T-helper 1 cell treated with Interleukin-12 subunit alpha and Interleukin-12 subunit beta and Interleukin-4 antibody, amounts not matched to agents 30 μg/mL and 1 μg/mL, for 36 hours (primary cell): ENCODE measurements at regions not wholly inside any gene's neighbourhood (a gene's known extent, or its start where the extent isn't known, plus 50 kb on each side); places are given as distances from the start of the nearest gene placed in this dataset.

Source experiments
- H3K27ac Mint-ChIP-seq: one replicate; pipeline ENCODE4 v1.8.0; 2021; ENCODE audit warnings: mild to moderate bottlenecking, mixed read lengths
- H3K27me3 Mint-ChIP-seq: one replicate; pipeline ENCODE4 v1.8.0; 2021; ENCODE audit warnings: low read depth, mixed read lengths
- H3K36me3 Mint-ChIP-seq: one replicate; pipeline ENCODE4 v1.8.0; 2021; ENCODE audit warnings: low read depth, mixed read lengths
- H3K4me1 Mint-ChIP-seq: one replicate; pipeline ENCODE4 v1.8.0; 2021; ENCODE audit warnings: low read depth, mixed read lengths
- H3K4me3 Mint-ChIP-seq: one replicate; pipeline ENCODE4 v1.8.0; 2021; ENCODE audit warnings: mild to moderate bottlenecking, moderate library complexity, mixed read lengths
- H3K9me3 Mint-ChIP-seq: one replicate; pipeline ENCODE4 v1.8.0; 2021; ENCODE audit warnings: mixed read lengths

DNA sequence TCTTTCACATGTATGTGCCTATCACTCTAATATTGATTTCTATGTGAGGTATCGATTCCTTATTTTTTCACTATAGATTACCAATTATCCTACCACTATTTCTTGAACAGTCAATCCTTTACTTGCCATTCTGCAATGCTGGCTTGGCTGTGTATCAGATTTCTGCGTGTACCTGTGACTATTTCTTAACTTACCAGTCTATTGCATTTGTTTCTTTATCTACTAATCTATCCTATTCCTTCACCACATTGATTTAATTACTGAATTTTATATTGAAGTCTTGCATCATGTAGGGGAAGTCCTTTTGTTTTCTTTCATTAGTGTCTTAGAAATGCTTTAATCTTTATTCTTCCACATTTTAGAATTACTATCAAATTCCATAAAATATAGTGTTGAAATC lies 684.8 kb downstream of the LRRC70 start:
- no peak overlapping the region for H3K27ac Mint-ChIP-seq
- no peaks in the 10 kb centered on the region for H3K36me3 Mint-ChIP-seq
- no peaks in the 10 kb centered on the region for H3K9me3 Mint-ChIP-seq

DNA sequence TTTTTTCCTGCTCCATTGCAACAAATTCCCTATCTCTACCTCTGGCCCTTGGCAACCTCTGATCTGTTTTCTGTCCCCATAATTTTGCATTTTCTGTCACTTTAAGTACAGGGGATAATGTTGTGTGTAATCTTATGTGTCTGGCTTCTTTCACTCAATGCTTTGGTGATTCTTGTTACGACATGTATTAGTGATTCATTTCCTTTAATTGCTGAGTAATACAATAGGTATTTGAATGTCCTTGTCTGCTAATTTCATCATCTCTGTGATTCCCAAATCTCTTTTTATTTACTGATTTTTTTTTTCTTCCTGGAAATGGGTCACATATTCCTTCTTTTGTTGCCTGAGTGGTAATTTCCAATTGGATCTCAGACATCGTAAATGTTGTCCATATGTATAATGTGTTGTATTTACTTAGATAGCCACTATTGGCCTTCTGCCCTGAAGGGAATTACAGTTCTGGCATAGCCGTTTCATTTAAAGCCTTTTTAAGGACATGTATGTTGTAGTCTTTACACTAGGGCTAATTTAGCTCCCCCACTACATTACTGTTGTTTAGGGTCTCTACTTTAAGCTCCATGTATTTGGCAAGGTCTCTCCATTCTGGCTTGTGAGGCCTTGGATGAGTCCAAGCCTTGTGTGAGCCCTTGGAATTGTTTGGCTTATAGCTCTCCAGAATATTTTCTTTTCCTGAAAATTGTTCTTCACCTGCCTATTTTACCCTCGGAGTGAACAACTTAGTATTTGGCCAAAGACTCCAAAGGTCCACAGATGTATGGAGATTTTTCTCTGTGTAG lies 683.8 kb downstream of the LRRC70 start:
- no peaks in the 10 kb centered on the region for H3K4me1 Mint-ChIP-seq
- no peaks in the 10 kb centered on the region for H3K9me3 Mint-ChIP-seq
- H3K27me3 Mint-ChIP-seq, result no peaks in the 10 kb centered on the region
- H3K4me3 Mint-ChIP-seq, result no peak overlapping the region
- no peaks in the 10 kb centered on the region for H3K36me3 Mint-ChIP-seq
- no peak overlapping the region for H3K27ac Mint-ChIP-seq

More for the DNA sequence above, 684.8 kb downstream of the LRRC70 start:
- no peak overlapping the region for H3K4me3 Mint-ChIP-seq
- no peaks in the 10 kb centered on the region for H3K4me1 Mint-ChIP-seq
- H3K27me3 Mint-ChIP-seq, result no peaks in the 10 kb centered on the region

DNA sequence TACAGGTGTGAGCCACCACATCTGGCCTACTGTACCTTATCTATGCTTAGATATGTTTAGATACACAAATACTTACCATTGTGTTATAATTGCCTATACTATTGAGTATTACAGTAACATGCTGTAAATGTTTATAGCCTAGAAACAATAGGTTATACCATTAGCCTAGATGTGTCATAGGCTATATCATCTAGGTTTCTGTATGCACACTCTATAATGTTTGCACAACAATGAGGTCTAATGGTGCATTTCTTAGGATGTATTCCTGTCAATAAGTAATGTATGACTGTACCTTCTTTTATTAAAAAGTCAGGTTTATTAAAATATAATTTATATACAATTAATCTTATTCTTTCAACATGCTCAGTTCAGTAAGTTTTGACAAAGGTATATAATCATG lies 683.1 kb downstream of the LRRC70 start:
- Mint-ChIP-seq H3K27ac (no peak overlapping the region), H3K4me3 (no peak overlapping the region), H3K9me3 (no peaks in the 10 kb centered on the region), H3K27me3 (no peaks in the 10 kb centered on the region), H3K36me3 (no peaks in the 10 kb centered on the region), H3K4me1 (no peaks in the 10 kb centered on the region)

DNA sequence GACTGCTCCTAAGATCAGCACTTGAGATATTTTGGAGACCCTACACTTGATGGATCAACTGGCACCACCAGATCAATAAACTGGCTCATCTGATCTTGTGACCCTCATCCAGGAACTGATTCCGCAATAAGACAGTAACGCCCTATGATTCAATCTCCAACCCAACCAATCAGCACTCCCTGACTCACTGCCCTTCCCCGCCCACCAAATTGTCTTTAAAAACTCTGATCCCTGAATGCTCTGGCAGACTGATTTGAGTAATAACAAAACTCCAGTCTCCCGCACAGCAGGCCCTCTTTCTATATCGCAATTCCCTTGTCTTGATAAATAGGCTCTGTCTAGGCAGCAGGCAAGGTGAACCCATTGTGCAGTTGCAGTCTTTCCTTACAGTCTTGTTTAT lies 677.0 kb downstream of the LRRC70 start:
- no peaks in the 10 kb centered on the region for H3K36me3 Mint-ChIP-seq
- no peaks in the 10 kb centered on the region for H3K9me3 Mint-ChIP-seq
- H3K4me3 Mint-ChIP-seq, result no peak overlapping the region
- no peak overlapping the region for H3K27ac Mint-ChIP-seq
- no peaks in the 10 kb centered on the region for H3K4me1 Mint-ChIP-seq
- no peaks in the 10 kb centered on the region for H3K27me3 Mint-ChIP-seq

DNA sequence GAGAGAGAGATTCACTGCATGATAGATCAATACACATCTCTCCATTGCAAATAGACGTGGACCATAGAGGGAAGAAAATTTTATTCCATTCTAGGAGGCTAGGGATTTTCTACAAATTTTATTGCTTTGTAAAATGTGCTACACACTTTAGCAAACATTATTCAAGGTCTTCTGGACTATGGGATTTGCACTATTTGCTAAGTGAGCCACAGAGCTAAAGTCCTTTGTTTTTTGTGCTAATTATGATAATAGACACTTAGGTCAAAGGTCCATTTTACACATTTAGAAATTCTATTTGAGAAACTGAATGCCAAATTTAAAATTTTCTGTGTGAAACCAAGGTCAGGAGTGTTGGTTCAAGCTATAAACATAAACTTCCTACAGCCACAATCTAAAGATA lies 672.3 kb downstream of the LRRC70 start:
- H3K36me3 Mint-ChIP-seq, result no peaks in the 10 kb centered on the region
- H3K27ac Mint-ChIP-seq, result no peak overlapping the region
- no peak overlapping the region for H3K4me3 Mint-ChIP-seq
- H3K4me1 Mint-ChIP-seq, result no peaks in the 10 kb centered on the region
- no peaks in the 10 kb centered on the region for H3K27me3 Mint-ChIP-seq
- no peaks in the 10 kb centered on the region for H3K9me3 Mint-ChIP-seq

DNA sequence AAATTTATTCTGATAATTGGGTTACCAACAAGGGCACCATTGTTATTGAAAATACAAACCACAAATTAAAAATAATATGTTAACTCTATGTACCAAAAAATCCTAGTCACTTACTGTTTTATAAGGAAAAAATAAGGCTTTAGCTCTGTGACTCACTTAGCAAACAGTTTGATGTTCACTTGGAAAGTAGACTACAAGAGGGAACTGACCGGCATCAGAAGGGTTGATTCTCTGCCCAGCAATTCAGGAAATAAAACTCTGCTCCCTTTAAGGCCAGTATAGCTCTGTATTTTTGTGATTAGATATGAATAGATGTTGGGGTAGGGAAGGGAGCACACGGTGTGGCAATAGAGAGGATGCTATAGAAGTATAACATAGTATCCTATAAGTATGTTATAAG lies 671.3 kb downstream of the LRRC70 start:
- Mint-ChIP-seq H3K4me3 (no peak overlapping the region), H3K36me3 (no peaks in the 10 kb centered on the region), H3K27me3 (no peaks in the 10 kb centered on the region), H3K4me1 (no peaks in the 10 kb centered on the region), H3K27ac (no peak overlapping the region), H3K9me3 (no peaks in the 10 kb centered on the region)

DNA sequence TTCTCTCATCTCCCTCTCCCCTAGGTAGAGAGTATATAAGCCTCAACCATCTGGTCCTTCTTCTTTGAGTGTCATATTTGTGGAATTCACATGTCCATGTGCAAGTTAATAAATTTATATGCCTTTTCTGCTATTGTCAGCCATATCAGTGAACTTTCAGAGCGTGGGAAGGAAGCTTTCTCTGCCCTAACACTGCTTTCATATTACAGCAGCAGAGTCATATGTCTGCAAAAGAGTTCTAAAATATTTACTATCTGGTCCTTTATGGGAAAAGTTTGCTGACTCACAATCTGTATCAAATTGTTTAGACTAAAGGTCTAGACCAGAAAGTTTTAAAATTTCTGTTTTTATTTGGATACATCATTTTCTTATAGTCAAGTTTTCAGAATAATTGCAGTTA lies 669.0 kb downstream of the LRRC70 start:
- Mint-ChIP-seq H3K27ac (no peak overlapping the region), H3K9me3 (no peaks in the 10 kb centered on the region), H3K27me3 (no peaks in the 10 kb centered on the region), H3K4me1 (no peaks in the 10 kb centered on the region), H3K36me3 (no peaks in the 10 kb centered on the region), H3K4me3 (no peak overlapping the region)

DNA sequence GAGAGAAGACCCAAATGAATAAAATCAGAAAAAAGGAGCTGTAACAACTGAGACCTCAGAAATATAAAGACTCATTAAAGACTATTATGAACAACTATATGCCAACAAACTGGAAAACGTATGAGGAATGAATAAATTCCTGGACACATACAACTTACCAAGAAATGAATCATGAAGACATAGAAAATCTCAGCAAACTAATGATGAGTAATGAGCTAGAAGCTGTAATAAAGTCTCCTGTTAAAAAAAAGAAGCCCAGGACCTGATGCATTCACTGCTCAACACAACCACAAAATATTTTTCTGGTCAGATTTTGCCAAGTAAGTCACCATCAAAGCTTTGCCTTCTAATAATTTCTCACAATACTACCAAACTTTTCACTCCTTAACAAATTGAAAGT lies 666.7 kb downstream of the LRRC70 start:
- Mint-ChIP-seq H3K27me3 (no peaks in the 10 kb centered on the region), H3K4me3 (no peak overlapping the region), H3K9me3 (peaks cover 1% of the 10 kb centered on the region), H3K4me1 (no peaks in the 10 kb centered on the region), H3K36me3 (no peaks in the 10 kb centered on the region), H3K27ac (no peak overlapping the region)

DNA sequence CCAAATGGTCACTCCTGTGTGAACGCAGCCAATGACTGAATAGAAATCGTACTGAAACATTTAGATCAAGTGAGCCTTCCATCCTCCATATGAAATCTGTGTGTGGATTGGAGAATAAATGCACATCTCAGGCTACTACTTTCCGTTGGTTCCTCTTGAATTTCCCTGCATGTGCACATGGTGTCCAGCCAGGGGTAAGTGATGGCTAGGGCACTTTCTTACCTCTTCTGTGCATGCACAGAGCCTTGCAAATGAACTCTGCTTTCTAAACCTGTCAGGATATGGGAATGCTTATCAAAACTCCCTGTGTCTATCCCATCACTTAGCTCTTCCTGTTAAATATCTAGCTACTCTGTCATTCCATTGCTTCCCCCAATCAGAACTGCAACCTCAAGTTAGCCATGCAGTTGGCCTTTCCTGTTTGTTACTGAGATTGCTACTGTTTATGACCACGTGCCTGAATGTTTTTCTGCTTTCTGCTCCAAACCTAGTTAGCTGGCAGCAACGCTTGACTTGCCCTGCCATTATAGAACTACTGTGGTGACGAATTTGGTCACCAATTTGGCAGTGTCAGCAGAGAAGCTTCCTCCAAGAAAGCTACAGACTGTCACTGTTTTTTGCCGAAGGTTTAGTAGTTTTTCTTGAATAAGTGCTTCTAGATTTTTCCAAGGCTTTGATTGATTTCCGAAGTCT lies 661.6 kb downstream of the LRRC70 start:
- peaks cover 4% of the 10 kb centered on the region for H3K9me3 Mint-ChIP-seq
- H3K4me3 Mint-ChIP-seq, result no peak overlapping the region
- H3K27me3 Mint-ChIP-seq, result no peaks in the 10 kb centered on the region
- H3K36me3 Mint-ChIP-seq, result no peaks in the 10 kb centered on the region
- H3K4me1 Mint-ChIP-seq, result no peaks in the 10 kb centered on the region
- no peak overlapping the region for H3K27ac Mint-ChIP-seq

DNA sequence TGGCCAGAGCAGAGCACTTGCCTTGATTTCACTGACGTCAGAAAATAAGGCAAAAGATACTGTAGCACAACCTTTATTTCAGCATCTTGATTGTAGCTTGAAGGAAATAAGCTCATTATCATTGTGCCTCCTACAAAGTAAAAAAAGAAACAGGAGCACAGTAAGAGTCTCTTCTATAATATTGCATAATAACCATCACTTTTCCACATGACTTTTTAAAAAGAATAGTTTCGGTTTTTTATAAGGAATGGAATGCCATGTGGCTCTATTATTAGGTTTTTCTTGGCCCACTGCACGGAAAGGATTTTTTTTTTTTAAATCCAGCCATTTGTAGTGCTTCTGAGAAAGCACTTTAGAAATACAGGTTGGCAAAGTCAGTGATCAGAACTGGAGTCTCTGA lies 655.3 kb downstream of the LRRC70 start:
- Mint-ChIP-seq H3K4me1 (no peaks in the 10 kb centered on the region), H3K9me3 (peaks cover 3% of the 10 kb centered on the region), H3K27me3 (no peaks in the 10 kb centered on the region), H3K4me3 (no peak overlapping the region), H3K36me3 (no peaks in the 10 kb centered on the region), H3K27ac (no peak overlapping the region)

DNA sequence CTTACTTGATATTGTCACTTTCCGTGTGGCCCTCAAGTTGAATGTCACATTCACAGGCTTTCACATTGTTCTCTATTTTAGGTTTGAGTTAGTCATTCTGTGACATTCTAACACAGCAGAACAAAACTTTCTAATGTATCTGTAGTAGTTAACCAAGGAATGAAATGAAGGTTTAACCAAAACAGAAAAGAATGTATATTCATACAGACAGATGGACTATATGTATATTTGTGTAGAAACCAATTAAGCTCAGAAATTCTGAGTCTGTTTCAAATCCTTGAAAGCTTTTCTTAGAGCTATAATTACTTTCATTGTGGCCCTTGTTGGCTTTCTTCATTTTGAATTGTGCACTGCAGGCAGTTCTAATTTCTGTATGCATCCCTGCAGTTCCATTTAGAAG lies 654.7 kb downstream of the LRRC70 start:
- no peaks in the 10 kb centered on the region for H3K36me3 Mint-ChIP-seq
- no peak overlapping the region for H3K4me3 Mint-ChIP-seq
- no peaks in the 10 kb centered on the region for H3K27me3 Mint-ChIP-seq
- H3K4me1 Mint-ChIP-seq, result no peaks in the 10 kb centered on the region
- peaks cover 3% of the 10 kb centered on the region for H3K9me3 Mint-ChIP-seq
- no peak overlapping the region for H3K27ac Mint-ChIP-seq

DNA sequence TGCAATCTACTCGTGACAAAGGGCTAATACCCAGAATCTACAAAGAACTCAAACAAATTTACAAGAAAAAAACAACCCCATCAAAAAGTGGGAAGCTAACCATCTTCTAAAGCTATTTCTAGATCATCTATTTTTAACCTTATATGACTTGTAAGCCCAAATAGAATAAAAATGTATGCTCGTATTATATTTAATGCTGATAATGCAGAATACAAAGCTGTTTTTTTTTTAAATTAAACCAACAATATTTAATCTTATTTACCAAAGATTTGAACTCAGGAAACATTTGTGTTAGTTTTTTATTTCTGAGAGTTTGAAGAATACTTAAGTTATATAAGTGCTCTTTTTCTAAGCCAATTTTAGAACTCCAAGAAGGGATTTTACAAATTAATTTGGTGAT lies 652.1 kb downstream of the LRRC70 start:
- H3K36me3 Mint-ChIP-seq, result no peaks in the 10 kb centered on the region
- peaks cover 3% of the 10 kb centered on the region for H3K9me3 Mint-ChIP-seq
- H3K27me3 Mint-ChIP-seq, result no peaks in the 10 kb centered on the region
- no peak overlapping the region for H3K27ac Mint-ChIP-seq
- no peak overlapping the region for H3K4me3 Mint-ChIP-seq
- no peaks in the 10 kb centered on the region for H3K4me1 Mint-ChIP-seq

DNA sequence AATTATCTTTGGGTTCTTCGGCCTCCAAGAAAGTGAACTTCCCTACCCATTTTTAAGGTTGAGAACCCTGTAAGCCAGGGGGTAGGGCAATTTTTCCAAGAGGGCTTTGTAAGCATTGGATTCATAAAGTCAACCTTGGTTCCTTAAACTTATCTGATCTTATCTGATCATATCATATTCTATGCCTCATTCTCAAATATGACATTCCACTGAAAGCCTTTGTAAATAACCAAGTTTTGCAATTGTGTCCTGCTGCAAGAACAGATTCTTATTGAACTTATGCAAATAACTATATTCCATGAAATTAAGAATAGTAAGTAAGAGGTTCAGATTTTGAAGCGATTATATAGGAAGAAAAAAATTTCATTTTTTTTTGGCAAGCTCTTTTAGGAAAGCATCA lies 649.5 kb downstream of the LRRC70 start:
- Mint-ChIP-seq H3K9me3 (peaks cover 3% of the 10 kb centered on the region), H3K27me3 (no peaks in the 10 kb centered on the region), H3K4me1 (no peaks in the 10 kb centered on the region), H3K4me3 (no peak overlapping the region), H3K27ac (no peak overlapping the region), H3K36me3 (no peaks in the 10 kb centered on the region)

DNA sequence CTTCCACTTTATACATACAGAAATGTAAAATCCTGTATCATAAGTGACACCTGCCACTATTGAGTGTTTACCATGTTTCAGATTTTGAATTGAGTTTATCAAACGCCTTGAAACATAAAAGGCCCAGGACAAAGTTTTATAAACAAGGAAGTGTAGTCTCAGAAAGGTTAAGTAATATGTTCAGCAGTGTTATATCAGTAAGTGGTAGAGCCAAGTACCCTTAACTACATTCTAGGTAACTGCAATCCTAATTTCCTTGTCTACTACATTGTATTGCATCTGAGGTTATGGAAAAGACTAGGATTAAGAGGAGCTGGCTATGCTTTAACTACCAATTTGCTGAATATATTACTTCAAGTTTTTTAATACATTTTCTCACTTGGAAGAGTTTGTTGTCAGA lies 641.6 kb downstream of the LRRC70 start:
- H3K36me3 Mint-ChIP-seq, result no peaks in the 10 kb centered on the region
- no peaks in the 10 kb centered on the region for H3K27me3 Mint-ChIP-seq
- no peak overlapping the region for H3K27ac Mint-ChIP-seq
- no peak overlapping the region for H3K4me3 Mint-ChIP-seq
- H3K4me1 Mint-ChIP-seq, result no peaks in the 10 kb centered on the region
- no peaks in the 10 kb centered on the region for H3K9me3 Mint-ChIP-seq

DNA sequence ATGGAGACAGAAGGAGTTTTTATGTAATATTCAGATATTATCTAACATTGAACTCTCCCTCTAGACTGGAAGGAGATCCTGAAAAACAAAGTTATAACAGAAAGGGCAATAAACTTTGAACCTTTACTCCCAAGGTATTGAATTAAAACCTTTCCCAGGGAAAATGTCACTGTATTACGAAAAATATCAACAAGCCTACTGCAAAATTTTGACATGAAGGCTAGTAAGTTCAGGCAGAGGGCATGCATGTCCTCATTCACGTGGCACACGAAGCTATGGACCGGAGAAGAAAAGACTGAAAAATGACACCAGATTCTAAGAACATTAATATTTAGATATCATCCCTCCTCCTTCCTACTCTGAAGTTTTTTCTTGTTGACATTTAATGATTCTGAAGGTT lies 638.8 kb downstream of the LRRC70 start:
- Mint-ChIP-seq H3K4me1 (no peaks in the 10 kb centered on the region), H3K27ac (no peak overlapping the region), H3K36me3 (no peaks in the 10 kb centered on the region), H3K4me3 (no peak overlapping the region), H3K27me3 (no peaks in the 10 kb centered on the region), H3K9me3 (no peaks in the 10 kb centered on the region)
